CD14-positive monocyte (primary cell): ENCODE measurements at regions not wholly inside any gene's neighbourhood (a gene's known extent, or its start where the extent isn't known, plus 50 kb on each side); places are given as distances from the start of the nearest gene placed in this dataset.
"Not testable (repeated sequence)": the region's sequence is repeated elsewhere in the genome, so short reads cannot be mapped to it uniquely, and the experiment has no call there.

Experiments used
- DNase-seq, 3 donors: peaks; one replicate each; pipeline ENCODE4 v3.0.0-alpha.2; 2011 to 2022
- H2AFZ ChIP-seq: 2 replicates; pipeline ENCODE4 v1.6.0; 2012; ENCODE audit warnings: mild to moderate bottlenecking, low read depth, low read length, inconsistent platforms; ENCODE audit not compliant: insufficient read depth, poor library complexity, severe bottlenecking
- H3K27ac ChIP-seq, 2 donors: 1 replicate in 1 of 2; 2 replicates in 1 of 2; pipeline ENCODE4 v1.5.1; 2012 to 2013; ENCODE audit warnings: low read length in 2 of 2, control low read depth in 1 of 2, inconsistent platforms in 1 of 2, low read depth in 1 of 2, mild to moderate bottlenecking in 1 of 2
- H3K27me3 ChIP-seq, 2 donors: one replicate each; pipeline versions ENCODE4 v1.6.0 to v1.6.1; 2011 to 2013; ENCODE audit warnings: low read length in 2 of 2; ENCODE audit not compliant: control insufficient read depth in 2 of 2, insufficient read depth in 2 of 2
- H3K36me3 ChIP-seq, 2 donors: replicated peaks in 1 of 2; 1 replicate in 1 of 2; 2 replicates in 1 of 2; pipeline versions ENCODE4 v1.5.1 to v1.6.1; 2012 to 2013; ENCODE audit warnings: low read length in 2 of 2, control low read depth in 1 of 2, inconsistent platforms in 1 of 2, mild to moderate bottlenecking in 1 of 2; ENCODE audit not compliant: insufficient read depth in 2 of 2, control insufficient read depth in 1 of 2
- H3K4me1 ChIP-seq, 2 donors: 1 replicate in 1 of 2; 2 replicates in 1 of 2; pipeline versions ENCODE4 v1.5.1 to v1.6.1; 2012 to 2013; ENCODE audit warnings: low read length in 2 of 2, control low read depth in 1 of 2, inconsistent platforms in 1 of 2, mild to moderate bottlenecking in 1 of 2, moderate library complexity in 1 of 2; ENCODE audit not compliant: insufficient read depth in 2 of 2, control insufficient read depth in 1 of 2
- H3K4me2 ChIP-seq: replicated peaks from 2 replicates; pipeline ENCODE3; 2012; ENCODE audit warnings: low read length, moderate library complexity, mild to moderate bottlenecking; ENCODE audit not compliant: poor library complexity, severe bottlenecking; ENCODE audit errors: extremely low read depth
- H3K4me3 ChIP-seq, 3 experiments: fragments of 200-600 bp in 1 of 3; sonication (generic) in 1 of 3; replicated peaks in 1 of 3; 1 replicate in 2 of 3; 2 replicates in 1 of 3; pipeline ENCODE4 v1.5.1; 2011 to 2013; ENCODE audit warnings: low read length in 3 of 3, mild to moderate bottlenecking in 3 of 3, control low read depth in 2 of 3, low read depth in 2 of 3, inconsistent platforms in 1 of 3, moderate library complexity in 1 of 3
- H3K79me2 ChIP-seq: 2 replicates; pipeline ENCODE4 v1.6.0; 2012; ENCODE audit warnings: mild to moderate bottlenecking, control low read depth, inconsistent platforms, low read length, moderate library complexity; ENCODE audit not compliant: insufficient read depth
- H3K9ac ChIP-seq: 2 replicates; pipeline ENCODE4 v1.6.0; 2017; ENCODE audit warnings: low read length, mild to moderate bottlenecking; ENCODE audit not compliant: insufficient read depth, poor library complexity, severe bottlenecking
- H3K9me3 ChIP-seq, 2 donors: replicated peaks in 1 of 2; 1 replicate in 1 of 2; 2 replicates in 1 of 2; pipeline versions ENCODE4 v1.5.1 to v1.6.1; 2012 to 2013; ENCODE audit warnings: low read length in 2 of 2, control low read depth in 1 of 2; ENCODE audit not compliant: control insufficient read depth in 1 of 2, insufficient read depth in 1 of 2
- H4K20me1 ChIP-seq: 2 replicates; pipeline ENCODE4 v1.6.0; 2012; ENCODE audit warnings: mild to moderate bottlenecking, low read length, control low read depth, moderate library complexity; ENCODE audit not compliant: insufficient read depth
- H3K27ac Mint-ChIP-seq, 7 donors: one replicate each; pipeline ENCODE4 v1.8.0; 2020; ENCODE audit warnings: mild to moderate bottlenecking in 7 of 7, mixed read lengths in 7 of 7, moderate library complexity in 6 of 7, inconsistent platforms in 2 of 7
- H3K27me3 Mint-ChIP-seq, 3 donors: one replicate each; pipeline ENCODE4 v1.8.0; 2021 to 2022; ENCODE audit warnings: low read depth in 3 of 3, mild to moderate bottlenecking in 3 of 3, mixed read lengths in 3 of 3, moderate library complexity in 3 of 3, inconsistent platforms in 1 of 3
- H3K36me3 Mint-ChIP-seq, 2 donors: one replicate each; pipeline ENCODE4 v1.8.0; 2020; ENCODE audit warnings: mixed read lengths in 2 of 2, inconsistent platforms in 1 of 2, mild to moderate bottlenecking in 1 of 2
- H3K4me1 Mint-ChIP-seq: one replicate; pipeline ENCODE4 v1.8.0; 2020; ENCODE audit warnings: mild to moderate bottlenecking, mixed read lengths
- H3K4me3 Mint-ChIP-seq, 2 donors: one replicate each; pipeline ENCODE4 v1.8.0; 2020; ENCODE audit warnings: mild to moderate bottlenecking in 2 of 2, mixed read lengths in 2 of 2, moderate library complexity in 1 of 2
- H3K9me3 Mint-ChIP-seq, 7 donors: one replicate each; pipeline ENCODE4 v1.8.0; 2020 to 2022; ENCODE audit warnings: mixed read lengths in 7 of 7, mild to moderate bottlenecking in 6 of 7, moderate library complexity in 6 of 7, inconsistent platforms in 2 of 7
- CTCF ChIP-seq: fragments of 200-600 bp; IDR thresholded peaks from one replicate; pipeline ENCODE4 v1.8.0; 2022; ENCODE audit warnings: antibody characterized with exemption, mild to moderate bottlenecking
- WGBS: methylation state at CpG from one replicate; pipeline ENCODE4 v1.1.5; 2013; ENCODE audit warnings: missing lambda C conversion rate; ENCODE audit not compliant: insufficient coverage; 5-methylcytosine and 5-hydroxymethylcytosine counted together
- intact Hi-C, 2 donors: fragments of 100-400 bp; cut with micrococcal nuclease; formaldehyde crosslinking; loops; one replicate each; pipeline versions ENCODE4 v1.15.0 to v1.15.1; 2023

DNA sequence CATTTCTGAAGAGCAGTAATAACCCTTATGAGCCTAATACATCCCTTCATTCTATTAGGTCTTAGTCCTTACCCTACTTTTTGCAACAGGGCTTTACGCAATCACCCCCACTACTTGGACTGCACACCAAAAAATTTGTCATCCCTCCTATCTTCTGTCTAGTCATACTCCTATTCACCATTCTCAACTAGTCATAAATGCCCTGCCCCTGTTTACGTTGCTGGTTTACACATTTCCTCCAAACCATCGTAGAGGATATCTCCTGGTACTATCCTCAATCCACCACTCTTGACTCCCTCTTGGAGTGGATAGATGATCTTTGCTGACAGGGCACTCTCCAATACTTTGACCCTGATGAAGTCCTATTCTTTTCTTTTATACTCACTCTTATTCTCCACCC lies 98.2 kb upstream of the CCNG1 start:
- H3K9me3 ChIP-seq, result peaks cover 0 to 6% of the 10 kb centered on the region in 2 donors
- Mint-ChIP-seq H3K4me1 (peaks cover 4% of the 10 kb centered on the region), H3K9me3 (peaks cover 5 to 19% (median 11%) of the 10 kb centered on the region in 7 donors), H3K27ac (no peak overlapping the region), H3K36me3 (no peaks in the 10 kb centered on the region), H3K27me3 (peaks cover 0 to 6% (median 0%) of the 10 kb centered on the region in 3 donors), H3K4me3 (no peak overlapping the region)
- no peak for TF ChIP-seq CTCF
- H3K4me1 ChIP-seq, result no peaks in the 10 kb centered on the region
- no peak overlapping the region for H3K9ac ChIP-seq
- H3K4me3 ChIP-seq, result no peak overlapping the region
- H2AFZ ChIP-seq, result no peak overlapping the region
- H3K27me3 ChIP-seq, result no peaks in the 10 kb centered on the region
- intact Hi-C loops, result no loop called here
- no peaks in the 10 kb centered on the region for H3K36me3 ChIP-seq
- no peaks in the 10 kb centered on the region for H4K20me1 ChIP-seq
- no peak overlapping the region for H3K27ac ChIP-seq
- no peak overlapping the region for H3K4me2 ChIP-seq
- 80% methylated on average over 1 of the region's 3 CpGs for WGBS
- peak in 2 of 3 donors; percentile 13 to 39 for DNase-seq
- H3K79me2 ChIP-seq, result no peaks in the 10 kb centered on the region

DNA sequence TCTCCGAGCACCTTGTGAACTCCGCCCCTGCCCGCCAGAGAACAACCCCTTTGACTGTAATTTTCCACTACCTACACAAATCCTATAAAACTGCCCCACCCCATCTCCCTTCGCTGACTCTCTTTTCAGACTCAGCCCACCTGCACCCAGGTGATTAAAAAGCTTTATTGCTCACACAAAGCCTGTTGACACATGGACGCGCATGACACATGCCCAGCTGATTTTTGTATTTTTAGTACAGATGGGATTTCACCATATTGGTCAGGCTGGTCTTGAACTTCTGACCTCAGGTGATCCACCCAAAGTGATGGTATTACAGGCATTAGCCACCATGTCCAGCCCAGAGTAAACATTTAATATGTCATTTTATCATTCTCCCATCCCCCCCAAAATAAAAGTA lies 97.0 kb upstream of the CCNG1 start:
- not testable (repeated sequence) for H3K79me2 ChIP-seq, H3K9me3 ChIP-seq, H3K27ac Mint-ChIP-seq, DNase-seq, H3K9ac ChIP-seq, H3K9me3 Mint-ChIP-seq, H3K4me3 ChIP-seq, H3K36me3 Mint-ChIP-seq, H4K20me1 ChIP-seq, H3K36me3 ChIP-seq, H3K4me1 ChIP-seq, H3K27me3 ChIP-seq, H2AFZ ChIP-seq, H3K4me2 ChIP-seq, H3K27me3 Mint-ChIP-seq, H3K27ac ChIP-seq, H3K4me1 Mint-ChIP-seq, H3K4me3 Mint-ChIP-seq
- WGBS, result 100% methylated on average over 6 of the region's 6 CpGs
- intact Hi-C loops, result loop anchor here in 1 of 2 donors (5.0 kb wide), 1 partner anchor 1798 kb away; no protein-coding TSS in a partner anchor
